AG04450 (cell line): ENCODE measurements at regions not wholly inside any gene's neighbourhood (a gene's known extent, or its start where the extent isn't known, plus 50 kb on each side); places are given as distances from the start of the nearest gene placed in this dataset.
"Not testable (repeated sequence)": the region's sequence is repeated elsewhere in the genome, so short reads cannot be mapped to it uniquely, and the experiment has no call there.

Experiments used
- CTCF ChIA-PET: fragments of 300-600, 350-600 bp; formaldehyde crosslinking; extraction: SDS; loops from one replicate; lab custom pipeline; 2022; ENCODE audit warnings: antibody characterized with exemption, inconsistent platforms; lab: Charles Lee
- POLR2A ChIA-PET: fragments of 350-600 bp; formaldehyde crosslinking; extraction: SDS; loops from one replicate; lab custom pipeline; 2021; ENCODE audit warnings: antibody characterized with exemption, inconsistent platforms; lab: Yijun Ruan, JAX
- DNase-seq: peaks from one replicate; pipeline ENCODE4 v3.0.0-alpha.2; 2011; ENCODE audit warnings: low read depth, low spot score
- H3K27ac ChIP-seq: one replicate; pipeline ENCODE4 v1.5.1; 2012; ENCODE audit warnings: low read depth, low read length, control low read depth
- H3K27me3 ChIP-seq: one replicate; pipeline ENCODE4 v1.6.0; 2012; ENCODE audit warnings: low read length; ENCODE audit not compliant: control insufficient read depth, insufficient read depth
- H3K4me3 ChIP-seq: 2 replicates; pipeline ENCODE4 v1.5.1; 2011; ENCODE audit warnings: mild to moderate bottlenecking, low read depth, low read length, control low read depth
- H3K9me3 ChIP-seq: 2 replicates; pipeline ENCODE4 v1.5.1; 2012; ENCODE audit warnings: low read length; ENCODE audit not compliant: control insufficient read depth, insufficient read depth
- TF ChIP-seq, protein P1 (sequence below): IDR thresholded peaks from 2 replicates; pipeline ENCODE4 v1.5.1; 2011; ENCODE audit warnings: low read depth, low read length, control low read depth, inconsistent platforms

- peaks cover 3% of the 10 kb centered on the region; the same call in 1 of the 2 replicates for H3K9me3 ChIP-seq
- H3K4me3 ChIP-seq, result no peak overlapping the region
- no peak overlapping the region for H3K27ac ChIP-seq
- H3K27me3 ChIP-seq, result no peaks in the 10 kb centered on the region
- POLR2A ChIA-PET, result no interaction called here
- TF ChIP-seq, protein P1, sequence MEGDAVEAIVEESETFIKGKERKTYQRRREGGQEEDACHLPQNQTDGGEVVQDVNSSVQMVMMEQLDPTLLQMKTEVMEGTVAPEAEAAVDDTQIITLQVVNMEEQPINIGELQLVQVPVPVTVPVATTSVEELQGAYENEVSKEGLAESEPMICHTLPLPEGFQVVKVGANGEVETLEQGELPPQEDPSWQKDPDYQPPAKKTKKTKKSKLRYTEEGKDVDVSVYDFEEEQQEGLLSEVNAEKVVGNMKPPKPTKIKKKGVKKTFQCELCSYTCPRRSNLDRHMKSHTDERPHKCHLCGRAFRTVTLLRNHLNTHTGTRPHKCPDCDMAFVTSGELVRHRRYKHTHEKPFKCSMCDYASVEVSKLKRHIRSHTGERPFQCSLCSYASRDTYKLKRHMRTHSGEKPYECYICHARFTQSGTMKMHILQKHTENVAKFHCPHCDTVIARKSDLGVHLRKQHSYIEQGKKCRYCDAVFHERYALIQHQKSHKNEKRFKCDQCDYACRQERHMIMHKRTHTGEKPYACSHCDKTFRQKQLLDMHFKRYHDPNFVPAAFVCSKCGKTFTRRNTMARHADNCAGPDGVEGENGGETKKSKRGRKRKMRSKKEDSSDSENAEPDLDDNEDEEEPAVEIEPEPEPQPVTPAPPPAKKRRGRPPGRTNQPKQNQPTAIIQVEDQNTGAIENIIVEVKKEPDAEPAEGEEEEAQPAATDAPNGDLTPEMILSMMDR, result no peak
- CTCF ChIA-PET, result no interaction called here
- no peak for DNase-seq
Observed at GRCh38 chr3:35446896-35447295, 192.4 kb upstream of the ARPP21 start.

GRCh38 chr3:35448121-35448520 is 191.2 kb upstream of the ARPP21 start:
- DNase-seq, result no peak
- ChIA-PET POLR2A (no interaction called here), CTCF (no interaction called here)

DNA sequence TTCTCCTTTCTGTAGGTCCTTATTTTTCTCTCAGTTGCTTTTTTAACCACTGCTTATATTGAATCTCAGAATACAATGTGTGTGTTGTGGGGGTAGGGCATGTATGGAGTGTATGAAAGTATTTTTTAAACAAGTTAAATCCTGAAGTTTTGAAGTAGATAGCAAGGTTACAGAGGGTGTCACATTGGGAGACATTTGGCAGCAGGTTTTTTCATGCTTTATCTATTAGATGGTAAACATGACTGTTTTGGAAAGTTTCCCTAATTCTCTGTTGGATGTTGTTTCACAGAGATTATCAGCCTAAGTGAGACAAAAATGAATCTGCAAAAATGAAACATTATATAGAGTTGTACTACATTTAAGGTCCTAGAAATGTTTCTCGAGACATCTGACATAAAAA is 190.6 kb upstream of the ARPP21 start:
- no peak for DNase-seq
- TF ChIP-seq, protein P1, result no peak
- no peak overlapping the region for H3K4me3 ChIP-seq
- H3K27me3 ChIP-seq, result no peaks in the 10 kb centered on the region
- POLR2A ChIA-PET, result no interaction called here
- no peak overlapping the region for H3K27ac ChIP-seq
- H3K9me3 ChIP-seq, result peaks cover 15% of the 10 kb centered on the region
- CTCF ChIA-PET, result no interaction called here

More at GRCh38 chr3:35448121-35448520, 191.2 kb upstream of the ARPP21 start:
- no peaks in the 10 kb centered on the region for H3K27me3 ChIP-seq
- TF ChIP-seq, protein P1, result no peak
- H3K27ac ChIP-seq, result no peak overlapping the region
- peaks cover 10% of the 10 kb centered on the region for H3K9me3 ChIP-seq
- no peak overlapping the region for H3K4me3 ChIP-seq

- H3K27me3 ChIP-seq, H3K27ac ChIP-seq, H3K4me3 ChIP-seq, POLR2A ChIA-PET, DNase-seq, CTCF ChIA-PET: not testable (repeated sequence)
- H3K9me3 ChIP-seq, result peaks cover 20% of the 10 kb centered on the region
Observed at GRCh38 chr3:35454819-35455218, 184.5 kb upstream of the ARPP21 start.

- Histone ChIP-seq H3K9me3 (no peaks in the 10 kb centered on the region), H3K4me3 (no peak overlapping the region), H3K27ac (no peak overlapping the region), H3K27me3 (no peaks in the 10 kb centered on the region)
- POLR2A ChIA-PET, result no interaction called here
- TF ChIP-seq, protein P1, result no peak
- CTCF ChIA-PET, result no interaction called here
- no peak for DNase-seq
Observed at GRCh38 chr3:35473956-35474355, 165.4 kb upstream of the ARPP21 start.

GRCh38 chr3:35482566-35482965 is 156.8 kb upstream of the ARPP21 start:
- CTCF ChIA-PET, POLR2A ChIA-PET, H3K27me3 ChIP-seq, H3K9me3 ChIP-seq, H3K27ac ChIP-seq, DNase-seq, H3K4me3 ChIP-seq: not testable (repeated sequence)
